A172 (cell line): ENCODE measurements at regions not wholly inside any gene's neighbourhood (a gene's known extent, or its start where the extent isn't known, plus 50 kb on each side); places are given as distances from the start of the nearest gene placed in this dataset.
"Not testable (repeated sequence)": the region's sequence is repeated elsewhere in the genome, so short reads cannot be mapped to it uniquely, and the experiment has no call there.

ENCODE experiments used
- DNase-seq: peaks from one replicate; pipeline ENCODE4 v3.0.0-alpha.2; 2015; ENCODE audit warnings: low spot score

- DNase-seq, result no peak
These were observed 121.3 kb upstream of the SALL4 start for GRCh38 chr20:51923633-51924032.

GRCh38 chr20:51922812-51923211, 120.5 kb upstream of the SALL4 start:
- not testable (repeated sequence) for DNase-seq

- DNase-seq, result no peak
These were observed 116.2 kb upstream of the SALL4 start for GRCh38 chr20:51918561-51918960.

GRCh38 chr20:51917886-51918535, 115.7 kb upstream of the SALL4 start:
- DNase-seq, result no peak

- no peak for DNase-seq
These were observed 113.9 kb upstream of the SALL4 start for GRCh38 chr20:51916244-51916643.

- DNase-seq, result no peak
These were observed 112.4 kb upstream of the SALL4 start for GRCh38 chr20:51914758-51915157.

- DNase-seq, result peak; percentile 59
These were observed 108.2 kb upstream of the SALL4 start for GRCh38 chr20:51910321-51911050.

GRCh38 chr20:51906679-51907078, 104.4 kb upstream of the SALL4 start:
- no peak for DNase-seq

GRCh38 chr20:51906049-51906448, 103.7 kb upstream of the SALL4 start:
- no peak for DNase-seq

- no peak for DNase-seq
These were observed 100.6 kb upstream of the SALL4 start for GRCh38 chr20:51902933-51903332.

- DNase-seq, result no peak
These were observed 98.1 kb upstream of the SALL4 start for GRCh38 chr20:51900443-51900842.

GRCh38 chr20:51899674-51900073, 97.4 kb upstream of the SALL4 start:
- DNase-seq, result no peak

- no peak for DNase-seq
These were observed 96.5 kb upstream of the SALL4 start for GRCh38 chr20:51898788-51899187.

- DNase-seq, result no peak
These were observed 92.3 kb upstream of the SALL4 start for GRCh38 chr20:51894619-51895018.

GRCh38 chr20:51894201-51894600, 91.9 kb upstream of the SALL4 start:
- no peak for DNase-seq

- DNase-seq, result no peak
These were observed 91.4 kb upstream of the SALL4 start for GRCh38 chr20:51893723-51894122.

GRCh38 chr20:51890003-51890402, 87.7 kb upstream of the SALL4 start:
- DNase-seq, result no peak

- DNase-seq, result no peak
These were observed 87.1 kb upstream of the SALL4 start for GRCh38 chr20:51889466-51889865.

- no peak for DNase-seq
These were observed 86.0 kb upstream of the SALL4 start for GRCh38 chr20:51888291-51888690.

- no peak for DNase-seq
These were observed 84.7 kb upstream of the SALL4 start for GRCh38 chr20:51886891-51887608.

GRCh38 chr20:51886341-51886740, 84.0 kb upstream of the SALL4 start:
- DNase-seq, result no peak

GRCh38 chr20:51884561-51884960, 82.2 kb upstream of the SALL4 start:
- DNase-seq, result peak; percentile 49

- no peak for DNase-seq
These were observed 77.9 kb upstream of the SALL4 start for GRCh38 chr20:51880188-51880587.
